ENCODE measurements at regions not wholly inside any gene's neighbourhood (a gene's known extent, or its start where the extent isn't known, plus 50 kb on each side); places are given as distances from the start of the nearest gene placed in this dataset.

DNA sequence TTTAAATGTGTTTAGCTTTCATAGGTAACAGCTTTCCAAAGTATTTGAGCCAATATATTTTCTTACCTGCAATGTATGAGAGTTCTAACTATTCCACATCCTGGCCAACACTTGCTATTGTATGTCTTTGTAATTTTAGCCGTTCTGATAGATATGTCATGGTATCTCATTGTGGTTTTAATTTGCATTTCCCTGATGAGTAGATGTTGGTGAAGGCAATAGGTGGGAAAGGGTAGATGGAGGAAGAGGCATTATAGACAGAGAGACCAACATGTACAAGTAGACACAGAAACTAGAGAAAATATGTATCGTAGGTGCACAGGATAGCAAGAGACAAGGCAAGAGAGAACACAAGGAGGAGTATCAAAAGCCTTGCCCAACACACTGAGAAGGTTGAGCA is 54.8 kb upstream of the CCDC71L start:
- TF ChIP-seq NFIC (IDR thresholded peaks at IDR 0.05) = no peak
- no peak for TF ChIP-seq CEBPB (IDR thresholded peaks at IDR 0.05)
- TF ChIP-seq CREB1 (IDR thresholded peaks at IDR 0.05; ENCODE audit: low read depth) = no peak
- TF ChIP-seq, protein P1, sequence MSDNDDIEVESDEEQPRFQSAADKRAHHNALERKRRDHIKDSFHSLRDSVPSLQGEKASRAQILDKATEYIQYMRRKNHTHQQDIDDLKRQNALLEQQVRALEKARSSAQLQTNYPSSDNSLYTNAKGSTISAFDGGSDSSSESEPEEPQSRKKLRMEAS (IDR thresholded peaks at IDR 0.05) = no peak
- no peak for TF ChIP-seq TCF12 (IDR thresholded peaks at IDR 0.05; ENCODE audit: low read depth)
- no peak for TF ChIP-seq RAD21 (IDR thresholded peaks at IDR 0.05; ENCODE audit: low read depth)
- no peak for TF ChIP-seq EGR1 (IDR thresholded peaks at IDR 0.05)
- no peak for TF ChIP-seq ZBTB7A (IDR thresholded peaks at IDR 0.05; ENCODE audit: low read depth)

DNA sequence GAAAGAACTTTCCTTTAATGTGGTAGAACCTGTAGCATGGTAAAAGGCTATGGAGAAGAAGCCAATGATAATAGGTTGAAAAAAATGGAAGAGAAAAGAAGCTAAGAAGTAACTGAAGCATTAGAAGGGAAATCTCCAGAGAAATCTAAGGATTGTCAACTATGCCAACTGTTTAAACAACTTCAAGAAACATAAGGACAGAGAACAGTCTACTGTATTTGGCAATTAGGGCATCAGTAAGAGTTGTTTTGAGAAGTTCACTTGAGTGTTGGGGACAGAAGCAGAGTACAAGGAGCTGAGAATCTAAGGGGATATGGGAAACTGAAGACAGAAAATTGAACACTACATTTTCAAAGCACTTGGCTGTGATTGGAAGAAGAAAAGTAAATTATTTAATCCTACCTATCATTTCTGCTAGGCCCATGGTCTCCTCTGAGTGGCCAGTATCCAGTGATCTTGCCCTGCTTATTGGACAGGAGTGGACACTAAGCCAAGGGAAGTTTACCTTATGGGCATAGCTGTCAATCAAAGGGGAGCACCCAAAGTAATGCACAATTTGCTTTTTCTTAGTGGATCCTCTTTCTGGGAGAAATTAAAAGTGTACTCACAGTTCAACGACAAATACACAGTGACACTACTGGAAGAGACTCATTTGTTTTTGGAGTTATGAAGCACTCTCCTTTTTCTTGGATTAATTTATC is 56.4 kb upstream of the CCDC71L start:
- TF ChIP-seq EGR1 (IDR thresholded peaks at IDR 0.05) (no peak), TAF1 (IDR thresholded peaks at IDR 0.05; ENCODE audit: low read depth) (no peak), TEAD4 (IDR thresholded peaks at IDR 0.05) (no peak), NFIC (IDR thresholded peaks at IDR 0.05) (no peak), CEBPB (IDR thresholded peaks at IDR 0.05) (no peak), EP300 (IDR thresholded peaks at IDR 0.05; ENCODE audit: borderline replicate concordance) (no peak), YY1 (IDR thresholded peaks at IDR 0.05; ENCODE audit: low read depth) (no peak), TCF12 (IDR thresholded peaks at IDR 0.05; ENCODE audit: low read depth) (no peak), ZBTB7A (IDR thresholded peaks at IDR 0.05; ENCODE audit: low read depth) (no peak), FOXM1 (IDR thresholded peaks at IDR 0.05; ENCODE audit: borderline replicate concordance, low read depth) (no peak), RAD21 (IDR thresholded peaks at IDR 0.05; ENCODE audit: low read depth) (no peak), CREB1 (IDR thresholded peaks at IDR 0.05; ENCODE audit: low read depth) (no peak)
- TF ChIP-seq, protein P1 (IDR thresholded peaks at IDR 0.05) = no peak
- TF ChIP-seq, protein P2, sequence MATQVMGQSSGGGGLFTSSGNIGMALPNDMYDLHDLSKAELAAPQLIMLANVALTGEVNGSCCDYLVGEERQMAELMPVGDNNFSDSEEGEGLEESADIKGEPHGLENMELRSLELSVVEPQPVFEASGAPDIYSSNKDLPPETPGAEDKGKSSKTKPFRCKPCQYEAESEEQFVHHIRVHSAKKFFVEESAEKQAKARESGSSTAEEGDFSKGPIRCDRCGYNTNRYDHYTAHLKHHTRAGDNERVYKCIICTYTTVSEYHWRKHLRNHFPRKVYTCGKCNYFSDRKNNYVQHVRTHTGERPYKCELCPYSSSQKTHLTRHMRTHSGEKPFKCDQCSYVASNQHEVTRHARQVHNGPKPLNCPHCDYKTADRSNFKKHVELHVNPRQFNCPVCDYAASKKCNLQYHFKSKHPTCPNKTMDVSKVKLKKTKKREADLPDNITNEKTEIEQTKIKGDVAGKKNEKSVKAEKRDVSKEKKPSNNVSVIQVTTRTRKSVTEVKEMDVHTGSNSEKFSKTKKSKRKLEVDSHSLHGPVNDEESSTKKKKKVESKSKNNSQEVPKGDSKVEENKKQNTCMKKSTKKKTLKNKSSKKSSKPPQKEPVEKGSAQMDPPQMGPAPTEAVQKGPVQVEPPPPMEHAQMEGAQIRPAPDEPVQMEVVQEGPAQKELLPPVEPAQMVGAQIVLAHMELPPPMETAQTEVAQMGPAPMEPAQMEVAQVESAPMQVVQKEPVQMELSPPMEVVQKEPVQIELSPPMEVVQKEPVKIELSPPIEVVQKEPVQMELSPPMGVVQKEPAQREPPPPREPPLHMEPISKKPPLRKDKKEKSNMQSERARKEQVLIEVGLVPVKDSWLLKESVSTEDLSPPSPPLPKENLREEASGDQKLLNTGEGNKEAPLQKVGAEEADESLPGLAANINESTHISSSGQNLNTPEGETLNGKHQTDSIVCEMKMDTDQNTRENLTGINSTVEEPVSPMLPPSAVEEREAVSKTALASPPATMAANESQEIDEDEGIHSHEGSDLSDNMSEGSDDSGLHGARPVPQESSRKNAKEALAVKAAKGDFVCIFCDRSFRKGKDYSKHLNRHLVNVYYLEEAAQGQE (IDR thresholded peaks at IDR 0.05; ENCODE audit: low read depth) = no peak
- TF ChIP-seq, protein P3, sequence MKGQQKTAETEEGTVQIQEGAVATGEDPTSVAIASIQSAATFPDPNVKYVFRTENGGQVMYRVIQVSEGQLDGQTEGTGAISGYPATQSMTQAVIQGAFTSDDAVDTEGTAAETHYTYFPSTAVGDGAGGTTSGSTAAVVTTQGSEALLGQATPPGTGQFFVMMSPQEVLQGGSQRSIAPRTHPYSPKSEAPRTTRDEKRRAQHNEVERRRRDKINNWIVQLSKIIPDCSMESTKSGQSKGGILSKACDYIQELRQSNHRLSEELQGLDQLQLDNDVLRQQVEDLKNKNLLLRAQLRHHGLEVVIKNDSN (IDR thresholded peaks at IDR 0.05) = no peak

DNA sequence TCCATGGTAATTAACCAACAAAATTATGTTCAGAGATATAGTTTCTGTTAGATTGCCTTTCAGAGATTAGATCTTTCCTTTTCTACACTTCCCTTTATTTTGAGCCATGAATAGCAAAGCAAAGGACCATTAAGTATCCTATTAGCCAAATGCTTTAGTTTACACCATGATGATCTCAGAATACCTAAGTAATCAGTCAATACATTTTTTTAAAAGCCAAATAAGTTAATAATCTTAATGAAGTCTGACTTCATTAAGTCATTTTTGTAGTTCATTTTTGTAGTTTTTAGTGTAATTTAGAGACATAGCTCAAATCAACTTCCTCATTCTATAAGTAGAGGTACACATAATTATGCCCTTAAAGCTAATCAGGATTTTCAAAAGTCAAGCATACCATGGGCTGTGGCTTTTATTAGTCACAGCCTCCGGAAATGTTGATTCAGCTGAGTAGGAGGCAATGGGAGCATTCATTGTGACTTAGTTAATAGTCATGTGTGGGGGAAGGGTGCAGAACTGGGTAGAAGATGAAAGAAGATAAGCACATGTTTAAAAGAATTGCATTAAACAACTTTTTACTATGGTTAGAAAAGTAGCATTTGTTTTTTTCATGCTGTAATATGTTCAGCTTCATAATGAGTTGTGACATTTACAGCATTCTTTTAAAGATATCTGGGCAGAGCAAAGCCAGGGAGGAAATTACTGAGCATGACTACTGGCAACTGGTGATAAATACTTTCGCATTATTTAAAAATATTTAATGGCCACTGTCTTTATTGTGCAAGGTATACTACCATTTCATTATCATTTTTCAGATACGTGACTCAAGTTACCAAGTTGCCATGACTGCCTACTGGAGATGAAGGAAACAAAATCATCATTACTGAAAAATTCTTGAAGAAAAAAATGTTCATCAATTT is 57.3 kb upstream of the CCDC71L start:
- TF ChIP-seq TEAD4 (IDR thresholded peaks at IDR 0.05) (0 out of 2 replicates have a peak, but pooled peaks have one; percentile 30), EP300 (IDR thresholded peaks at IDR 0.05; ENCODE audit: borderline replicate concordance) (0 out of 2 replicates have a peak, but pooled peaks have one; percentile 28)
- TF ChIP-seq, protein P3 (IDR thresholded peaks at IDR 0.05) = no peak

DNA sequence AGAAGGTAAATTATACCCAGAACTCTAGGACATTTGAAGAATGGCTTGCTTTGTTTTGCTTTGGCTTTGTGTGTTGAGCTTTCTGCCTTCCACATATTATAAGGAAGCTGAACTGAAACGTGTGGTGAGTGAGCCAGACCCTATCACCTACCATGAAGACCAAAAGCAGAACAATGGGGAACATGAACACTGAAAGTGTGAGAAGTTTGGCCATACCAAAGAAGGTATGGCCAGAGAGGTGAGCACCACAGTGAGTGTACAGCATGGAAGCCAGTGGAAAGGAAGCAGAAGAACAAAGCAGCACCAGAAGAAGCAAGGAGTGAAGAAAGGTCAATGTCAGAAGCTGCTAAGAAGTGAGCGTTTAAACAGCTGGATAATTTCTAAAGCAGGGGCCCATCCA is 59.7 kb upstream of the CCDC71L start:
- TF ChIP-seq, protein P2 (IDR thresholded peaks at IDR 0.05; ENCODE audit: low read depth) = no peak
- TF ChIP-seq TAF1 (IDR thresholded peaks at IDR 0.05; ENCODE audit: low read depth) = no peak
- no peak for TF ChIP-seq TCF12 (IDR thresholded peaks at IDR 0.05; ENCODE audit: low read depth)
- no peak for TF ChIP-seq RAD21 (IDR thresholded peaks at IDR 0.05; ENCODE audit: low read depth)
- TF ChIP-seq, protein P3 (IDR thresholded peaks at IDR 0.05) = no peak
- TF ChIP-seq CREB1 (IDR thresholded peaks at IDR 0.05; ENCODE audit: low read depth) = no peak
- TF ChIP-seq EP300 (IDR thresholded peaks at IDR 0.05; ENCODE audit: borderline replicate concordance) = no peak
- no peak for TF ChIP-seq TEAD4 (IDR thresholded peaks at IDR 0.05)
- TF ChIP-seq, protein P1 (IDR thresholded peaks at IDR 0.05) = no peak
- TF ChIP-seq NFIC (IDR thresholded peaks at IDR 0.05) = no peak
- no peak for TF ChIP-seq FOXM1 (IDR thresholded peaks at IDR 0.05; ENCODE audit: borderline replicate concordance, low read depth)
- TF ChIP-seq YY1 (IDR thresholded peaks at IDR 0.05; ENCODE audit: low read depth) = no peak
- no peak for TF ChIP-seq CEBPB (IDR thresholded peaks at IDR 0.05)
- no peak for TF ChIP-seq EGR1 (IDR thresholded peaks at IDR 0.05)
- no peak for TF ChIP-seq ZBTB7A (IDR thresholded peaks at IDR 0.05; ENCODE audit: low read depth)

Data from Ishikawa (cell line).